Retinal pigment epithelial cell (primary cell): ENCODE measurements at regions not wholly inside any gene's neighbourhood (a gene's known extent, or its start where the extent isn't known, plus 50 kb on each side); places are given as distances from the start of the nearest gene placed in this dataset.

ENCODE experiments used
- DNase-seq: peaks from one replicate; pipeline ENCODE4 v3.0.0-alpha.2; 2010; ENCODE audit warnings: low read depth
- H3K4me3 ChIP-seq: 2 replicates; pipeline ENCODE4 v1.5.1; 2011; ENCODE audit warnings: mild to moderate bottlenecking, low read length, control low read depth, moderate library complexity
- TF ChIP-seq, protein P1 (sequence below): conservative IDR thresholded peaks from 2 replicates; pipeline ENCODE4 v1.5.1; 2011; ENCODE audit warnings: low read depth, low read length, control low read depth, inconsistent platforms

DNA sequence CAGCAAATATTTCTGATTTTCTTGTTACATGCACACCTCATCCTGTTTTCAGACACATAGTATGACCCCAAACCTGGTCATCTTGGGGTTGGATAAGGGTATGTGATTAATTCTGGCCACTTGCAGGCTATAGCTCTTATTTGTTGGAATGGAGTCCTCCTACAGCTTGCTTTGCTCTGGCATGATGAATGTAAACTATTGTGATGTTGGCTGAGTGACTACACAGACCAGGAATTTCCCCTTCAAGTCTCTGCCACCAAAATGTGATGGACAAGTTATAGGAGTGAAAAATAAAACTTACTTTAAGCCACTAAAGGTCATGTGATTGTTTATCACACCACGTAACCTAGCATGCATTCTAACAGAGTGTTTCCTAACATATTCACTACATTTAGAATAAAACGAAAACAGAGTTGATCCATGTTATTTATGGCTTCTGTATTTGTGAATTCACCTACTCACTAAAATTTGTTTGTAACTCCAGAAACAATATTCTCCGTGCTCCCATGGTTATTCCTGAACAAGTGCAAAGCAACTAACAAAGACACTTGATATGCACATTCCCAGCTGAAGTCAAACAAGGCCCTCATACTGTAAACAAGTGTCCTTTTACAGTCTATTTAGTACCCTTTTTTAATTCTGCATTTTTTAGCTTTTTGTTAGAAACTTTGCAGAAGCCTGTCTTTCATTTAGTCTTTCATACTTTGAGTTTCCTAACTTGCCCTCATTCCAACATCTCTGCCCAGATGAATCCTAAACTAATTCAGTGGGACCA lies 599.2 kb upstream of the PCDH15 start:
- TF ChIP-seq, protein P1, sequence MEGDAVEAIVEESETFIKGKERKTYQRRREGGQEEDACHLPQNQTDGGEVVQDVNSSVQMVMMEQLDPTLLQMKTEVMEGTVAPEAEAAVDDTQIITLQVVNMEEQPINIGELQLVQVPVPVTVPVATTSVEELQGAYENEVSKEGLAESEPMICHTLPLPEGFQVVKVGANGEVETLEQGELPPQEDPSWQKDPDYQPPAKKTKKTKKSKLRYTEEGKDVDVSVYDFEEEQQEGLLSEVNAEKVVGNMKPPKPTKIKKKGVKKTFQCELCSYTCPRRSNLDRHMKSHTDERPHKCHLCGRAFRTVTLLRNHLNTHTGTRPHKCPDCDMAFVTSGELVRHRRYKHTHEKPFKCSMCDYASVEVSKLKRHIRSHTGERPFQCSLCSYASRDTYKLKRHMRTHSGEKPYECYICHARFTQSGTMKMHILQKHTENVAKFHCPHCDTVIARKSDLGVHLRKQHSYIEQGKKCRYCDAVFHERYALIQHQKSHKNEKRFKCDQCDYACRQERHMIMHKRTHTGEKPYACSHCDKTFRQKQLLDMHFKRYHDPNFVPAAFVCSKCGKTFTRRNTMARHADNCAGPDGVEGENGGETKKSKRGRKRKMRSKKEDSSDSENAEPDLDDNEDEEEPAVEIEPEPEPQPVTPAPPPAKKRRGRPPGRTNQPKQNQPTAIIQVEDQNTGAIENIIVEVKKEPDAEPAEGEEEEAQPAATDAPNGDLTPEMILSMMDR = no peak
- peak; percentile 61 for DNase-seq

DNA sequence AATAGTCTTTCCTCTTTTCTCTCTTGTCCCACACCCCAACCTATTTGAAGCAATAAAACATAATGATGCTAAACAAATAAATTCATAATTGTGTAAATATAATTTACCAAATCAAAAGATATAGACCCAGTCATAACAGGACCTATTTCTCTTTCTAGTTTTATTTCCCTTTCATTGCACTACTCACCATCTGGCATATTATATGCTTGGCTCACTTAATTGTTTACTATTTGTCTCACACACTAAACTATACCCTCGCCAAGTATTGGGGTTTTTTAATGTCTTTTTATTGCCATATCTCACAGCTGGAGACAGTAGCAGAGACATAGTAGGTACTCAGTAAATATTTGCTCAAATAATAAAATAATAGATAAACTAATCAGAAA lies 597.5 kb upstream of the PCDH15 start:
- TF ChIP-seq, protein P1 = no peak
- no peak for DNase-seq

More for the DNA sequence above, 599.2 kb upstream of the PCDH15 start:
- no peak overlapping the region for H3K4me3 ChIP-seq

DNA sequence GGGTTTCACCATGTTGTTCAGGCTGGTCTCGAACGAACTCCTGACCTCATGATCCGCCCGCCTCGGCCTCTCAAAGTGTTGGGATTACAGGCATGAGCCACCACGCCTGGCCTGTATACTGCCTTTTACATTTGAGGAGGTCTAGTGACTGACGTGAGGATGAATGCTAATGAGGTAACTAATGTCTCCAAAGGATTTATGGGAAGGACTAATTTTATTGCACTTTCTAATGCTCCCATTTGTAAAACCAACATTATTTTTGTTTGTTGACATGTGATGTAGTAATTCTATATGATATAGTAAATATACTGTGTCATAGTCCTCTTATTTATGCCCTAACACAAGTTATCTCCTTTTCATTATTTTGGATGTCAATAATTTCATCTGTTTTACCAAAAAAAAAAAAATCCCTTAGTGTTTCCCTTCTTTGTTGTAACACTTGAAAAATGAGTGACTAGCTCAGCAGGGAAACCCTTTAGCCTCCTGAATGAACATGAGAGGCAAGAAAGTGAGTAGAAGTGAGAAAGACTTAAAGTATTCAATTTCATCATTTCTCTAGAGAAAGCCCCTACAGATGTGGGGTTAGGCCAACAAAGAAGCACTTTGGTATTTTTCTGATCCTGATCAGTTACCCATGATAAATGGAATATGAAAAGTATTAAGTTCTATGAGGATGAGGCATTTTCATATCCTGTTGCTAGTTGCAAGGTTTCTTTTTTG lies 596.9 kb upstream of the PCDH15 start:
- no peak for DNase-seq
- H3K4me3 ChIP-seq = no peak overlapping the region
- TF ChIP-seq, protein P1 = no peak

More for the DNA sequence above, 597.5 kb upstream of the PCDH15 start:
- no peak overlapping the region for H3K4me3 ChIP-seq

DNA sequence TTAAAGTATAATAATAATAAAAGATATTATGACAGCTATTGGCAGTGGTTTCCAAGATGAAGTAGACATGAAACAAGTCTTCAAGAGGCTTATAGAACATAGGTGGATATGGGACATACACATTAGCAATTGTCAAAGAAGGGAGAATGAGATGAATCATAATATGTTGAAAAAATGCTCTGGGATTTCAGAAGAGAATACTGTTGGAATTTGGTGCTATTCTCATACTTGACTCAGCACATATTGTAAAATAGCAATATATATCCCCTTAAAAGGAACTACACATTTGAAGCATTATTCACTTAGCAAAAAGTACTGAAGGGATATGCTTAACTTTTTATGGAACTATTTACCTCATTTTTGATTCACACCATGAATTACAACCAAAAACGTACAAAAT lies 577.2 kb upstream of the PCDH15 start:
- TF ChIP-seq, protein P1 = no peak
- no peak overlapping the region for H3K4me3 ChIP-seq
- DNase-seq = no peak

DNA sequence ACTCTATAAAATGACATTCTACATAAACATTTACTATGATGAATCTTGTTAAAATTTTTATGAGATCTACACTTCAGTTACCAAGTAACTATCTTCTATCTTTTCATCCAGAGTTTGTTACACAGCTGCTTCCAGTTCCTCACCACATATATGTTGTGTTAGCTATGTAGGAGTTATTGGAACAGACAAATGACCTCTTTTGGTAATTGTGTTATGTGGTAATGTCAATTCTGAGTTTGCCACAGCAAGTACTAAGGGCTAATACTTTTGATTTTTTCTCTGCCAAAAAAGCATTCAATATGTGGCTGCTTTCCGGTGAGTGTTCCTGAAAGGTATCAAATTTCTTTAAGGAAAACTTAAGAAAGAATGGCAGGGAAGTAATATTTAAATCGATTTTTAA lies 573.9 kb upstream of the PCDH15 start:
- no peak overlapping the region for H3K4me3 ChIP-seq
- DNase-seq = no peak
- TF ChIP-seq, protein P1 = no peak

DNA sequence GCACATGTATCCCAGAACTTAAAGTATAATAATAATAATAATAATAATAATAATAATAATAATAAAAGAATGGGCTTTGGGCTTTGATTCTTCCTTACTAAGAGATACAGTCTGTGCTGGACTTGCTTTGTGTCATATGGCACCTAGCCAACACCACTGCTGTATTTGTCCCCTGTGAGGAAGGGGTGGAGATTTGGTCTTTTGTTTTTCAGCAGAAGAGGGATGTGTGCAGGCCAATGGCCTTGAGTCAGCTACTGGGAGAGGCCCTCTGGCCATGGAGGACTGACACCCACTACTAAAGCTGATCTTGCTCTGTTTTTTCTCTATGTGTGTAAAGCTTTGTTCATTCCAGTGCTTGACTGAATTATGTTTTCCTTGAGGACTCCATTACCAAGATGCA lies 573.0 kb upstream of the PCDH15 start:
- H3K4me3 ChIP-seq = no peak overlapping the region
- no peak for DNase-seq
- TF ChIP-seq, protein P1 = no peak
